A673 (cell line): ENCODE measurements at regions not wholly inside any gene's neighbourhood (a gene's known extent, or its start where the extent isn't known, plus 50 kb on each side); places are given as distances from the start of the nearest gene placed in this dataset.

Experiments used
- BruUV-seq: library from RNA; stranded (reverse); fragments of 400-500 nt; replicated peaks from 2 replicates; lab custom pipeline; 2021; lab: Mats Ljungman, UMichigan
- CTCF ChIA-PET: fragments of 300-600 bp; sonication (Branson Sonifier 250); formaldehyde crosslinking; loops from one replicate; lab custom pipeline; 2022; ENCODE audit warnings: antibody characterized with exemption; lab: Charles Lee
- POLR2A ChIA-PET: fragments of 300-600 bp; sonication (Branson Sonifier 250); formaldehyde crosslinking; loops from one replicate; lab custom pipeline; 2022; ENCODE audit warnings: antibody characterized with exemption; ENCODE audit not compliant: low non-redundant PET; lab: Charles Lee
- DNase-seq: peaks from one replicate; pipeline ENCODE4 v3.0.0-alpha.2; 2015; ENCODE audit warnings: low spot score
- H3K27ac ChIP-seq: fragments of 200-600 bp; sonication (generic); 2 replicates; pipeline ENCODE4 v1.5.1; 2016; ENCODE audit warnings: mixed run types, low read depth, mild to moderate bottlenecking, mixed read lengths, antibody characterized with exemption, low read length; ENCODE audit not compliant: poor library complexity, severe bottlenecking
- H3K27me3 ChIP-seq: fragments of 200-600 bp; sonication (generic); replicated peaks from 2 replicates; pipeline ENCODE4 v1.6.1; 2017; ENCODE audit warnings: mixed run types, low read depth, mild to moderate bottlenecking, mixed read lengths, antibody characterized with exemption, low read length; ENCODE audit not compliant: insufficient read depth, poor library complexity
- H3K36me3 ChIP-seq: fragments of 200-600 bp; sonication (generic); 2 replicates; pipeline ENCODE4 v1.6.1; 2016; ENCODE audit warnings: mixed run types, mild to moderate bottlenecking, mixed read lengths, antibody characterized with exemption, low read length; ENCODE audit not compliant: insufficient read depth, poor library complexity, severe bottlenecking
- H3K4me1 ChIP-seq: fragments of 200-600 bp; sonication (generic); 2 replicates; pipeline ENCODE4 v1.6.1; 2017; ENCODE audit warnings: mixed run types, mild to moderate bottlenecking, mixed read lengths, antibody characterized with exemption, low read length; ENCODE audit not compliant: insufficient read depth, poor library complexity, severe bottlenecking
- H3K4me3 ChIP-seq: fragments of 200-600 bp; sonication (generic); 2 replicates; pipeline ENCODE4 v1.5.1; 2016; ENCODE audit warnings: low read depth, mixed run types, mild to moderate bottlenecking, mixed read lengths, low read length; ENCODE audit not compliant: poor library complexity, severe bottlenecking
- H3K9me3 ChIP-seq: fragments of 200-600 bp; sonication (generic); 2 replicates; pipeline ENCODE4 v1.6.1; 2016; ENCODE audit warnings: mixed run types, low read depth, mild to moderate bottlenecking, mixed read lengths, antibody characterized with exemption, low read length; ENCODE audit not compliant: poor library complexity, severe bottlenecking
- EZH2 ChIP-seq: fragments of 200-600 bp; sonication (generic); IDR thresholded peaks from 2 replicates; pipeline ENCODE4 v1.6.1; 2017; ENCODE audit warnings: borderline replicate concordance, low read depth, mild to moderate bottlenecking, mixed read lengths, antibody characterized with exemption, low read length; ENCODE audit not compliant: poor library complexity, severe bottlenecking
- intact Hi-C: fragments of 100-400 bp; cut with micrococcal nuclease; formaldehyde crosslinking; loops from one replicate; pipeline ENCODE4 v1.10.0; 2022; ENCODE audit not compliant: unreplicated experiment
- TF ChIP-seq, protein P1 (sequence below): fragments of 300-800, 200-600 bp; sonication (generic); conservative IDR thresholded peaks from 2 replicates; pipeline ENCODE4 v1.5.1; 2017; ENCODE audit warnings: low read depth, mild to moderate bottlenecking, antibody characterized with exemption, low read length, moderate library complexity, mixed read lengths

DNA sequence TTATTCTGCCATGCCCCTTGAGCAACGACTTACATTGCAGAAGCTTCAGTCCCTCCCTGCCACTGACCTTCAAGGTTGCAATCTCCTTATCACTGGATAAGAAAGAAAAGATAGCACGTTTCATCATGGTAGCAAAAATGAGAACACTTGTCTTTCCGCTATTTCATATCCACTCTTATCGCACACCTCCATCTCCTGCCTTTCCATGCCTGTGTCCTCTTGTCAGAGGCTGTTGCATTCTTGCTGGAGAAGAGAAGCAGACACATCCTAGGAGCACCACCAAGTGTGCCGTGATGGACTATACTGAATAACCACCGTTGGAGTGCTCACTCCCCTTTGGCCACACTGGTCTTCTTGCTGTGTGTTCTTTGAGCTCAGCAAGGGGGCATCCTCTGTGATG is 230.6 kb upstream of the IRX3 start:
- ChIA-PET POLR2A (no interaction called here), CTCF (interaction anchor here (1.0 kb wide), 1 partner anchor 11 kb away, joined by 3 read pairs; no protein-coding TSS in a partner anchor)
- H3K36me3 ChIP-seq, result no peaks in the 10 kb centered on the region
- no peak overlapping the region for H3K4me3 ChIP-seq
- H3K4me1 ChIP-seq, result no peaks in the 10 kb centered on the region
- intact Hi-C loops, result no loop called here
- no peak for TF ChIP-seq EZH2
- TF ChIP-seq, protein P1, sequence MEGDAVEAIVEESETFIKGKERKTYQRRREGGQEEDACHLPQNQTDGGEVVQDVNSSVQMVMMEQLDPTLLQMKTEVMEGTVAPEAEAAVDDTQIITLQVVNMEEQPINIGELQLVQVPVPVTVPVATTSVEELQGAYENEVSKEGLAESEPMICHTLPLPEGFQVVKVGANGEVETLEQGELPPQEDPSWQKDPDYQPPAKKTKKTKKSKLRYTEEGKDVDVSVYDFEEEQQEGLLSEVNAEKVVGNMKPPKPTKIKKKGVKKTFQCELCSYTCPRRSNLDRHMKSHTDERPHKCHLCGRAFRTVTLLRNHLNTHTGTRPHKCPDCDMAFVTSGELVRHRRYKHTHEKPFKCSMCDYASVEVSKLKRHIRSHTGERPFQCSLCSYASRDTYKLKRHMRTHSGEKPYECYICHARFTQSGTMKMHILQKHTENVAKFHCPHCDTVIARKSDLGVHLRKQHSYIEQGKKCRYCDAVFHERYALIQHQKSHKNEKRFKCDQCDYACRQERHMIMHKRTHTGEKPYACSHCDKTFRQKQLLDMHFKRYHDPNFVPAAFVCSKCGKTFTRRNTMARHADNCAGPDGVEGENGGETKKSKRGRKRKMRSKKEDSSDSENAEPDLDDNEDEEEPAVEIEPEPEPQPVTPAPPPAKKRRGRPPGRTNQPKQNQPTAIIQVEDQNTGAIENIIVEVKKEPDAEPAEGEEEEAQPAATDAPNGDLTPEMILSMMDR, result no peak
- H3K27me3 ChIP-seq, result no peaks in the 10 kb centered on the region
- H3K9me3 ChIP-seq, result no peaks in the 10 kb centered on the region
- no peak overlapping the region for H3K27ac ChIP-seq
- BruUV-seq, result no TSS peak
- no peak for DNase-seq

DNA sequence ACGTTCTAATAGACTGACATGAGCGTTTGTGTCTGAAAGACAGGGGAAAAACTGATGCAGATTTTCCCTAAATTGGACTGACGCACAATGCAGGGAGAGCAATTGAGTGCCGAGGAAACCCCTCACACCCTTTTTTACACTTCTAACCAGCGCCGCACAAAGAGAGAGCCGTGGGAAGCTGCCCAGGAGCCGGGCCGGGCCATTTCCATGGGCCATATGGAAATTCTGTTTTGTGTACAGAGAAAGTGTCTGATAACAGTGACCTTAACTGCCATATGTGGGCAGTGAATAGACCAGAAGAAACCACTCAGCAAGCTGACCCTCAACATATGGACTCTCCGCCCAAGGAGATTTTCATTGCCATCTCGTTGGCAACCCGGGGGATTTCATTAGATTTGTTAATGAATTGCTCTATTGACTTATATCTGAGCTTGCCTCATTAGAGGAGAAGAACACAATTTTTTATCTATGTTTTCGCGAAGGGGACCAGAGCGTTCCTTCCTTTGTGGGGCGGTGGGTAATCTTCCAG is 225.9 kb upstream of the IRX3 start:
- TF ChIP-seq EZH2, result no peak
- TF ChIP-seq, protein P1, result no peak
- Histone ChIP-seq H3K4me3 (no peak overlapping the region), H3K36me3 (no peaks in the 10 kb centered on the region), H3K27me3 (no peaks in the 10 kb centered on the region), H3K4me1 (peaks cover 18% of the 10 kb centered on the region), H3K9me3 (no peaks in the 10 kb centered on the region), H3K27ac (no peak overlapping the region)
- POLR2A ChIA-PET, result no interaction called here
- no peak for DNase-seq
- CTCF ChIA-PET, result no interaction called here
- intact Hi-C loops, result no loop called here
- no TSS peak for BruUV-seq

DNA sequence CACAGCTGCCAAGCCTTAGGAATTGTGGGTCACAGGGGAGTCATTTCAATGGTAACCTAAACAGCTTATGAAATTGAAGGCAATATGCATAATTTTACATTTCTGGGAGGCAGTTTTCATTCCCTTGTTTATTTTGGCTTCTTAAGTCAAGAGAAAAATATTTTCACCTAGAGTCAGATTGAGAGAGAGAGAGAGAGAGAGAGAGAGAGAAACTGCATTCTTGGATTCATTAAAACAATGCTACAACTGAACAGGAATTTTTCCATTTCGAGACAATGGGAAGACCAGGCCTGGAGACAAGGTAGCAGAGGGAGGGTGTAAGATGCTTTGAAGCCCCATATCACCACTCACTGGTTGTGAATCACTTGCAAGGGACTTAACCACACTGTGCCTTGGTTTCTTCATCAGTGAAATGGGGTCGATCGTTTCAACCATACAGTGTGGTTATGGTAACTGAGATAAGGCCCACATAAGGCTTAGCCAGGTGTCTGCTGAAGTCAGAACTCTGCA is 224.7 kb upstream of the IRX3 start:
- Histone ChIP-seq H3K36me3 (no peaks in the 10 kb centered on the region), H3K4me1 (peaks cover 30% of the 10 kb centered on the region), H3K27me3 (no peaks in the 10 kb centered on the region), H3K4me3 (no peak overlapping the region), H3K27ac (no peak overlapping the region), H3K9me3 (no peaks in the 10 kb centered on the region)
- no TSS peak for BruUV-seq
- intact Hi-C loops, result no loop called here
- CTCF ChIA-PET, result no interaction called here
- TF ChIP-seq, protein P1, result no peak
- POLR2A ChIA-PET, result no interaction called here
- DNase-seq, result no peak
